ENCODE measurements at regions not wholly inside any gene's neighbourhood (a gene's known extent, or its start where the extent isn't known, plus 50 kb on each side); places are given as distances from the start of the nearest gene placed in this dataset.

DNA sequence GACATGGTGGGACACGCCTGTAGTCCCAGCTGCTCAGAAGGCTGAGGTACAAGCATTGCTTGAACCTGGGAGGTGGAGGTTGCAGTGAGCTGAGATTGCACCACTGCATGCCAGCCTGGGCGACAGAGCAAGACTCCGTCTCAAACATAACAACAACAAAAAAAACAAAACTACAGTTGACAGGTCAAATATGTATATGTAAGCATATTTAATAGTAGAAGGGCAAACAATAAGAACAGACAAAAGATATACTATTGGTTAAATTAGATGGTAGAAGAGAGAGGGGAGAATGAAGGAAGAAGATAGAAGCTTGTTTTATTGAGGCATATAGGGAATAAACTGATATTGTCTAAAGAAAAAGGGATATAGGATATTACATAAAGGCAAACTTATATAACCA is 247.1 kb downstream of the KLF13 start:
- Histone ChIP-seq H3K4me3 (no peak overlapping the region), H3K9me3 (no peaks in the 10 kb centered on the region), H3K4me2 (no peak overlapping the region), H3K4me1 (no peaks in the 10 kb centered on the region), H3K27ac (no peak overlapping the region)
- DNase-seq (ENCODE audit: low read depth in 1 of 2, low spot score in 1 of 2), result no peak
- POLR2A ChIA-PET, result no interaction called here
- CTCF ChIA-PET, result interaction anchor here (1.1 to 5.5 kb wide), 3 partner anchors 11 to 402 kb away, joined by 3 to 42 read pairs (median 4); no protein-coding TSS in a partner anchor
- no peak for ATAC-seq
- peak; percentile 39 for FAIRE-seq
- WGBS (ENCODE audit: missing lambda C conversion rate), result 73% methylated on average over 3 of the region's 3 CpGs
- TF ChIP-seq ZFP36 (IDR thresholded peaks at IDR 0.05; ENCODE audit: borderline replicate concordance, partially characterized antibody) (no peak), MAFK (IDR thresholded peaks at IDR 0.05; ENCODE audit: partially characterized antibody) (peak; percentile 82)

- ATAC-seq (no peak), DNase-seq (ENCODE audit: low read depth in 1 of 2, low spot score in 1 of 2) (no peak)
- CTCF ChIA-PET, result interaction anchor here (1.1 kb wide), 1 partner anchor 18 kb away, joined by 4 read pairs; no protein-coding TSS in a partner anchor
Measured at GRCh38 chr15:31574766-31575165, 248.1 kb downstream of the KLF13 start.

DNA sequence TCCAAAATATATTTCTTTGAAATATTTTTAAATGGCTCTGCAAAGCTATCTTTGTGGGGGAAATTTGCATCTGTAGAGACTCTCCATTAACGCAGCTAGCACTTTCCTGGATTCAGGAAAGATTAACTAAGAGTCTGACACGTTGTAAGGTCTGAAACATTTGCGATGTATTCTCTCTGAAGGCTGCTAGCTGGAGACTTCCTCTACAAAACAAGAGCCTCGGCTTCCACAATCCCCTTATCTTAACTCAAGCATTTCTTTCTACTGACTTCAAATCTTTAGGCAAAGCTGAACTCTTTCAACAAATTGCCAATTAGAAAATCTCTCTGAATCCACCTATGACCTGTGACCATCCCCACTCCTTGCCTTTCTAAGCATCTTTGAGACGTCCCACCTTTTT is 250.5 kb downstream of the KLF13 start:
- WGBS (ENCODE audit: missing lambda C conversion rate), result 25% methylated on average over 5 of the region's 5 CpGs
- peaks cover 8% of the 10 kb centered on the region; the same call in 1 of the 3 replicates for H3K9me3 ChIP-seq
- FAIRE-seq (no peak), DNase-seq (ENCODE audit: low read depth in 1 of 2, low spot score in 1 of 2) (no peak), ATAC-seq (no peak)
- H3K4me1 ChIP-seq, result no peaks in the 10 kb centered on the region
- TF ChIP-seq, protein P1, sequence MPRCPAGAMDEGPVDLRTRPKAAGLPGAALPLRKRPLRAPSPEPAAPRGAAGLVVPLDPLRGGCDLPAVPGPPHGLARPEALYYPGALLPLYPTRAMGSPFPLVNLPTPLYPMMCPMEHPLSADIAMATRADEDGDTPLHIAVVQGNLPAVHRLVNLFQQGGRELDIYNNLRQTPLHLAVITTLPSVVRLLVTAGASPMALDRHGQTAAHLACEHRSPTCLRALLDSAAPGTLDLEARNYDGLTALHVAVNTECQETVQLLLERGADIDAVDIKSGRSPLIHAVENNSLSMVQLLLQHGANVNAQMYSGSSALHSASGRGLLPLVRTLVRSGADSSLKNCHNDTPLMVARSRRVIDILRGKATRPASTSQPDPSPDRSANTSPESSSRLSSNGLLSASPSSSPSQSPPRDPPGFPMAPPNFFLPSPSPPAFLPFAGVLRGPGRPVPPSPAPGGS (IDR thresholded peaks at IDR 0.05), result no peak
- TF ChIP-seq ZSCAN20 (CRISPR knock-in tag; IDR thresholded peaks at IDR 0.05) (no peak), CBX2 (IDR thresholded peaks at IDR 0.05; ENCODE audit: borderline replicate concordance, low read depth) (no peak), ZNF302 (CRISPR knock-in tag; IDR thresholded peaks at IDR 0.05) (no peak), ZFP36 (IDR thresholded peaks at IDR 0.05; ENCODE audit: borderline replicate concordance, partially characterized antibody) (no peak), KDM5A (IDR thresholded peaks at IDR 0.05) (no peak), HES2 (IDR thresholded peaks at IDR 0.05) (no peak), JUN (IDR thresholded peaks at IDR 0.05) (no peak), CBX8 (IDR thresholded peaks at IDR 0.05) (no peak), SREBF2 (IDR thresholded peaks at IDR 0.05) (no peak), HOXA7 (CRISPR knock-in tag; IDR thresholded peaks at IDR 0.05) (no peak)
- TF ChIP-seq, protein P2, sequence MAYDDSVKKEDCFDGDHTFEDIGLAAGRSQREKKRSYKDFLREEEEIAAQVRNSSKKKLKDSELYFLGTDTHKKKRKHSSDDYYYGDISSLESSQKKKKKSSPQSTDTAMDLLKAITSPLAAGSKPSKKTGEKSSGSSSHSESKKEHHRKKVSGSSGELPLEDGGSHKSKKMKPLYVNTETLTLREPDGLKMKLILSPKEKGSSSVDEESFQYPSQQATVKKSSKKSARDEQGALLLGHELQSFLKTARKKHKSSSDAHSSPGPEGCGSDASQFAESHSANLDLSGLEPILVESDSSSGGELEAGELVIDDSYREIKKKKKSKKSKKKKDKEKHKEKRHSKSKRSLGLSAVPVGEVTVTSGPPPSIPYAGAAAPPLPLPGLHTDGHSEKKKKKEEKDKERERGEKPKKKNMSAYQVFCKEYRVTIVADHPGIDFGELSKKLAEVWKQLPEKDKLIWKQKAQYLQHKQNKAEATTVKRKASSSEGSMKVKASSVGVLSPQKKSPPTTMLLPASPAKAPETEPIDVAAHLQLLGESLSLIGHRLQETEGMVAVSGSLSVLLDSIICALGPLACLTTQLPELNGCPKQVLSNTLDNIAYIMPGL (CRISPR knock-in tag; IDR thresholded peaks at IDR 0.05; ENCODE audit: borderline replicate concordance), result no peak
- TF ChIP-seq, protein P3, sequence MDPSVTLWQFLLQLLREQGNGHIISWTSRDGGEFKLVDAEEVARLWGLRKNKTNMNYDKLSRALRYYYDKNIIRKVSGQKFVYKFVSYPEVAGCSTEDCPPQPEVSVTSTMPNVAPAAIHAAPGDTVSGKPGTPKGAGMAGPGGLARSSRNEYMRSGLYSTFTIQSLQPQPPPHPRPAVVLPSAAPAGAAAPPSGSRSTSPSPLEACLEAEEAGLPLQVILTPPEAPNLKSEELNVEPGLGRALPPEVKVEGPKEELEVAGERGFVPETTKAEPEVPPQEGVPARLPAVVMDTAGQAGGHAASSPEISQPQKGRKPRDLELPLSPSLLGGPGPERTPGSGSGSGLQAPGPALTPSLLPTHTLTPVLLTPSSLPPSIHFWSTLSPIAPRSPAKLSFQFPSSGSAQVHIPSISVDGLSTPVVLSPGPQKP (IDR thresholded peaks at IDR 0.05; ENCODE audit: low read depth, low read length), result no peak
- H3K4me2 ChIP-seq, result no peak overlapping the region
- H3K4me3 ChIP-seq, result no peak overlapping the region
- POLR2A ChIA-PET, result no interaction called here
- no peak overlapping the region for H3K27ac ChIP-seq
- CTCF ChIA-PET, result interaction anchor here (0.9 to 2.5 kb wide), 2 partner anchors 11 to 398 kb away, joined by 4 to 7 read pairs; no protein-coding TSS in a partner anchor

More at GRCh38 chr15:31574766-31575165, 248.1 kb downstream of the KLF13 start:
- POLR2A ChIA-PET, result no interaction called here
- WGBS (ENCODE audit: missing lambda C conversion rate), result 65% methylated on average over 1 of the region's 1 CpG
- no peaks in the 10 kb centered on the region for H3K4me1 ChIP-seq
- H3K4me2 ChIP-seq, result no peak overlapping the region
- H3K9me3 ChIP-seq, result no peaks in the 10 kb centered on the region
- H3K4me3 ChIP-seq, result no peak overlapping the region
- TF ChIP-seq FOXS1 (CRISPR knock-in tag; IDR thresholded peaks at IDR 0.05), result no peak
- TF ChIP-seq, protein P3 (IDR thresholded peaks at IDR 0.05; ENCODE audit: low read depth, low read length), result no peak
- FAIRE-seq, result no peak
- H3K27ac ChIP-seq, result no peak overlapping the region

Measured in A549 (cell line).